Kidney glomerular epithelial cell (primary cell): ENCODE measurements at regions not wholly inside any gene's neighbourhood (a gene's known extent, or its start where the extent isn't known, plus 50 kb on each side); places are given as distances from the start of the nearest gene placed in this dataset.

ENCODE experiments used
- DNase-seq: peaks from one replicate; lab custom pipeline; 2025; lab: John Stamatoyannopoulos, UW

GRCh38 chr4:157674699-157675098 lies 454.2 kb downstream of the GRIA2 start:
- DNase-seq = no peak

- DNase-seq = no peak
These were observed 447.3 kb downstream of the GRIA2 start for GRCh38 chr4:157667836-157668235.

GRCh38 chr4:157664726-157665125 lies 444.2 kb downstream of the GRIA2 start:
- peak; percentile 50 for DNase-seq

- no peak for DNase-seq
These were observed 434.7 kb downstream of the GRIA2 start for GRCh38 chr4:157655096-157655809.

GRCh38 chr4:157643257-157643656 lies 422.7 kb downstream of the GRIA2 start:
- no peak for DNase-seq

- DNase-seq = no peak
These were observed 413.5 kb downstream of the GRIA2 start for GRCh38 chr4:157634057-157634456.

GRCh38 chr4:157616741-157617472 lies 396.4 kb downstream of the GRIA2 start:
- DNase-seq = no peak

GRCh38 chr4:157607996-157608395 lies 387.5 kb downstream of the GRIA2 start:
- DNase-seq = no peak

GRCh38 chr4:157600583-157600982 lies 380.1 kb downstream of the GRIA2 start:
- no peak for DNase-seq

- no peak for DNase-seq
These were observed 370.7 kb downstream of the GRIA2 start for GRCh38 chr4:157591245-157591644.

- no peak for DNase-seq
These were observed 370.2 kb downstream of the GRIA2 start for GRCh38 chr4:157590679-157591078.

- no peak for DNase-seq
These were observed 367.3 kb downstream of the GRIA2 start for GRCh38 chr4:157587681-157588423.

- DNase-seq = no peak
These were observed 361.6 kb downstream of the GRIA2 start for GRCh38 chr4:157582141-157582540.

GRCh38 chr4:157576671-157577217 lies 356.2 kb downstream of the GRIA2 start:
- no peak for DNase-seq

- no peak for DNase-seq
These were observed 354.8 kb downstream of the GRIA2 start for GRCh38 chr4:157575339-157575738.

GRCh38 chr4:157574606-157575005 lies 354.1 kb downstream of the GRIA2 start:
- no peak for DNase-seq

- no peak for DNase-seq
These were observed 352.4 kb downstream of the GRIA2 start for GRCh38 chr4:157572951-157573350.

GRCh38 chr4:157572284-157572683 lies 351.8 kb downstream of the GRIA2 start:
- no peak for DNase-seq

GRCh38 chr4:157564771-157565170 lies 344.2 kb downstream of the GRIA2 start:
- DNase-seq = no peak

- DNase-seq = no peak
These were observed 343.7 kb downstream of the GRIA2 start for GRCh38 chr4:157564218-157564617.

- DNase-seq = no peak
These were observed 337.5 kb downstream of the GRIA2 start for GRCh38 chr4:157558016-157558415.

GRCh38 chr4:157550028-157550427 lies 329.5 kb downstream of the GRIA2 start:
- no peak for DNase-seq

- DNase-seq = no peak
These were observed 307.4 kb downstream of the GRIA2 start for GRCh38 chr4:157527954-157528353.
